Activated T-cell treated with anti-CD3 and anti-CD28 coated beads for 48 hours (primary cell): ENCODE measurements at regions not wholly inside any gene's neighbourhood (a gene's known extent, or its start where the extent isn't known, plus 50 kb on each side); places are given as distances from the start of the nearest gene placed in this dataset.

Experiments
- DNase-seq: peaks from one replicate; pipeline ENCODE4 v3.0.0-alpha.2; 2020; ENCODE audit warnings: low read depth

DNA sequence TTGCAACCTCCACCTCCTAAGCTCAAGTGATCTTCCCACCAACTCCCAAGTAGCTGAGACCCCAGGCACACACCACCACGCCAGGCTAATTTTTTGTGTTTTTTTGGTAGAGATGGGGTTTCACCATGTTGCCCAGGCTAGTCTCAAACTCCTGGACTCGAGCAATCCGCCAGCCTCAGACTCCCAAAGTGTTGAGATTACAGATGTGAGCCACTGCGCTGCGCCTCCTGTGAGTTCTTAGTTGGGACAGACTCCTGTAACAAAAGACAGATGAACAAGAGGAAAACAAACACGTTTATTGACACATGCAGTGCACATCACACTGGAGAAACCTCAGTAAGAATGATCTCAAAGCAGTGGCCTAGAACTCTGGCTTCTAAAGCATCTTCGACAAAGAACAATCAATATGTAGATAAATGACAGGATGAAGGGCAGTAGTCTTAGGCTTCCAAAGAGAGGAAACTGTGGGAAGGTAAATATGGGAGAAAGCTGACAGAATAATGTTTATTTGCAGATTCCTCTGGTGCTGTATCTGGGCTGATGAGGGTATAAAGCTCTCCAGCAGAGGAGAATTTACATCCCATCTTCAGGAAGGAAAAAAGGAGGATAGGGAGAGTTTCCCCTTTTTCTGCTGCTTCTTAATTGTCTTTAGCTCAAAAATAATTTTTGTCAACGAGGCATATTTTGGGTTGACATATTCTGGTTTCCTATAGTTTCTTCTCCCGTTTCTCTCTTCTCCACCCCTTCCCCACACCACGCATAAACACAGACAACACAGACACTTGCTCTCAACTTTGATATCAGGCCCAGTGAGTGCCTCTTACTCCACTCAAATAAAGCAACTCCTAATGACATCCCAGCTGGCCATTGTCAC is 84.7 kb upstream of the TNFAIP3 start:
- no peak for DNase-seq

DNA sequence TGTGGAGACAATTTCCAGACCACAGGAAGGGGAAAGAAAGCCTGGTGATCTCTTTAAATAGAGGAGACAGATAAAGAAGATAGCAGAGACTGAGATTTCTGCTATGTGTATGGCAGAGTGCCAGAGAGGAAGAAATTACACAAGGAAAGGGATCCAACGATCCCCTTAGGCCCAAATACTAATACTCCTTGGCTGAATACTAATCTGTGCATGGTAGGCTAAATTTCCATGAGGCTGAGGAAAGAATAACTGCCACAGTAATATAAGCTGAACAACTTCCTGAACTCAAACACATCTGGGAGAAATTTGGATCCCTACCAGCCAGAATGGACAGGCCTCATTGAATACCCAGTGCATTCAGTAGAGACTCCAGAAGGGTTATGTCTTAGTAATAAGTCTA is 83.3 kb upstream of the TNFAIP3 start:
- DNase-seq, result no peak

DNA sequence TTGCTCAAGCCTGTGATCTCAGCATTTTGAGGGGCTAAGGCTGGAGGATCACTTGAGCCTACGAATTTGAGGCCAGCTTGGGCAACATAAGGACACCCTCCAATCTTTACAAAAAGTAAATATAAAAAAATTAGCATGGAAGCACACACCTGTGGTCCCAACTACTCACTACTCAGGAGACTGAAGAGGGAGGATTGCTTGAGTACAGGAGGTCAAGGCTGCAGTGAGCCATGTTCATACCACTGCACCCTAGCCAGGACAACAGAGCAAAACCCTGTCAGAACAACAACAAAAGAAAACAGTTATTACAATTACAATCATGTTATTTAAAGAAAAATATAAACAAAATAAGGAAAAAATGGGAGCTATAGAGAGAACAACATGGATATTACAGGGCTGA is 82.5 kb upstream of the TNFAIP3 start:
- DNase-seq, result no peak

DNA sequence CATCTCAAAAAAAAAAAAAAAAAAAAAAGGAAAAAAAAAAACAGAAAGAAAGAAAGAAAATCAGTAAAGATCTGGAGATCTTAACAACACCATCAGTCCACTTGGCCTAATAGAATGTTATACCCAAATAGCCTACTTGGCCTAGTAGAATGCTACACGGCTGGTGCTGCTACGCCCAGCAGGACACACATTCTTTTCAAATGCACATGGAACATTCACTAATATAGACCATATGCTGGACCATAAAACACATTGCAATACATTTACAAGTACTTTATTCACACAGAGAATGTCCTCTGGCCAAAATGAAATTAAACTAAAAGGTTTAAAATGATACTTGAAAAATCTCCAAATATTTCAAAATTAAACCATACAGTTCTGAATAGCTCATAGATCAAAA is 80.0 kb upstream of the TNFAIP3 start:
- no peak for DNase-seq

DNA sequence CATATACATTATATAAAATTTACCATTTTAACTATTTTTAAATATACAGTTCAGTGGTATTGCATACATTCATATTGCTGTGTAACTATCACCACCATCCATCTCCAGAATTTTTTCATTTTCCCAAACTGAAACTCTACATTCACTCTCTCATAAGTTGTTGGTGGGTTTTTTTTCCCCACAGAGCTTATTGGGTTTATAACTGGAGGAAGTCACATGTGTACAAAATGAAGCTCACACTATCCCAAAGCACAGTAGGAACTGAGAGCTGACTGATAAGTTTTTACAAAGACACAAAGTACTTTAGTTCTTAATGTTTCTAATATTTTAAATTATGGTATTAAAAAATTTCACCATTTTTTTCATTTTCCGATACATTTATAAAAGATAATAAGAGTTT is 78.8 kb upstream of the TNFAIP3 start:
- DNase-seq, result no peak

DNA sequence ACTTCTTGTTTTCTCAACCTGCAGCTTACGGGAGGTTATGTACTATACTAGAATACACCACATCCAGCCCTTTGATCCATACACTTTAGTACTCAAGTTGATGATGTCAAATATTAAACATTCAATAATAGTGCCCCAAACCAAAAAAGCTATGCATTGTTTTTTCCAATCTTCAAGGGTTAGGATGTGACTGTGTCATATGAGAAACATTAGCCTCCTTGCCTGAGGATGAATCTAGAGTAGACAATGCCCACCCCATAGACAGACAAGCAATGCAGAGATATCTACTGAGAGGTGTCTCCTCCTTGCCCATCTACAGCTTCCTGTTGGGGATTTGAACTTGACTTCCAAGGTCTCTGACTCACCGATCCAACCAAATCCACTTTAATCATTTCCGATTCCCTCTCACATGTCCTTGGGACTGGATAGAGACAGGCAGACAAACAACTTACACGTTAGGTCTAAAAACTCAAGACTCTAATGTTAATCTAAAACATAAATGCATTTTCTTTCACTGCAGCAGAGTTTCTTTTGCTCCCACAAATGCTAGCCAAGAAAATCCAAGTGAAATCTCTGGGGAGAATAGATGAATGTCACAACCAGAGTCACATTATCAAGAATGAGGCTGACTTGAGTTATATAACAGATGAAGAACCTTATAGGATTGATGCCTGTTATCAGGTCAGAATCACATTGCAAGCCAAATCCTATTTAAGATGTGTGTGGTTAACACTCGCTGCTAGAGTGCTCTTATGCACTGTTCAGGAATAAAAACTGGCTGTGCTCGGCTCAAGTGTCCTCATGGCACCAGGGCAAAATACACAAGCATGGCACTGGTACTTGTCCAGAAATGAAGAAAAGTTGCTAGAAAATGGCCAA is 75.5 kb upstream of the TNFAIP3 start:
- no peak for DNase-seq

DNA sequence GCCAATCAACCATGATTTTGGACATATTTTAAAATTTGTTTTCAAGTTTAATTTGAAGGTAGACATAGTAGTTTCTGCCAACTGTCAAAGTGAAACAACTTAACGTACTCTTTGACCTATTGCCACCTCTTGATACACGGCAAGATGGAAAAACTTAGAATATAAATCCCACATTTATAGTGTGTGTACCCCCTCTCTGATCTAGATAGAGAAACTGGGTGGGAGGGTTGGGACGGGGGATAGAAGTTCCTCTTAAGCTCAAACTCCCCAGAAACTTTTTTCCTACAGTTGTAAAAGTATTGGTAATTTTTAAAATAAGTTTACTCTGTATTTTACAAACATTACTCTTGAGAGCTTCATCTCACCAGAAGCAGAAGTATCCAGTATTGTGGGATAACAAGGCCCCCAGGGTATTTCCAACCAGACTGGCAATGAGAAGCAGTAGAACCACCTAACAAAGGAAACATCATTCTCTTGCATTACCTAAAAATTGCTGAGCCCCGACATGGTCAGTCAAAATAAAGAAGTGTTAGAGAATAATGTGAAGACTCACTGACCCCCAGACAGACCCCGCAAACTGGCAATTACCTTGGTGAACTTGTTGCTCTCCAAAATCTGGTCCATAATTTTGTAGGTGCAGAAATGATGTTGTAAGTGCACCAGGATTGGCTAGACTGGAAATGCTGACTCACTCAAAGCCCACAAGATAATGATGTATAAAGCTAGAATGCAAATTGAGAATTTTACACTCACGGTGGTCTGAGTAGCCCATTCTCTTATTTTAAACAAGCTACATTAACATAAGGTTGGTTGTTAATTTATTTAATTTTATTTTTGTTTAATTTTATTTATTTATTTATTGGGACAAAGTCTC is 74.7 kb upstream of the TNFAIP3 start:
- DNase-seq, result no peak

DNA sequence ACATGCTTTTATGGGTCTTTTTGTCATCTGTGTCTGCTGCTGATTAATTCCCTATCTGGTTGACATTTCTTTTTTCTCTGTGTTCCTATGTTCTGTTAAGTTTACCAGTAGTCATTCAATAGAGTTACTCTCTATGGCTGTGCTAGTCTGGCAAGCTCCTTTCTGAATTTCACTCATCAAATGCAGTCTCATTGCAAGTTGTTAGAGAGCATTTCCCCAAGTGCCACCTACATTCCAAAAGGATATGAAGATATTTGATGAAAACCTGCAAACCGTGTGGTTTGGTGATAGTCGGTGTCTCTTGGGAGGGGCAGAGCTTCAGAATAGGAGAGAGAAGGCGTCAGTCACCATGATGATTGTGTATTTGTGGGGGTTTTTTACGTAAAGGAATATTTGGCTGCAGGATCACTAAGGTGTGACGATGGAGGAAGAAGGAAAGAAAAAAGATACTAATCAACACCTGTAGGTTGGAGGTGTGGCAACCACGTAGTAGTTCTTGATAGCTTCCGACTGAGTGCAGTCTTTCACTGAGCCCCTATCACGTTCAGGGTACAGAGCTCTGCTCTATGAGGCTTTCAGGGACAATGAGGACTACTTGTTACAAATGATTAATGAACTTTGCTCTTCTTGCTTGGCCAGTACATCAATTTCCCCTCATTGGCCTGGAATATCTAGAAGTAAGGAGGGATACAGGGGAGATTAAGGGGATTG is 73.1 kb upstream of the TNFAIP3 start:
- DNase-seq, result no peak

DNA sequence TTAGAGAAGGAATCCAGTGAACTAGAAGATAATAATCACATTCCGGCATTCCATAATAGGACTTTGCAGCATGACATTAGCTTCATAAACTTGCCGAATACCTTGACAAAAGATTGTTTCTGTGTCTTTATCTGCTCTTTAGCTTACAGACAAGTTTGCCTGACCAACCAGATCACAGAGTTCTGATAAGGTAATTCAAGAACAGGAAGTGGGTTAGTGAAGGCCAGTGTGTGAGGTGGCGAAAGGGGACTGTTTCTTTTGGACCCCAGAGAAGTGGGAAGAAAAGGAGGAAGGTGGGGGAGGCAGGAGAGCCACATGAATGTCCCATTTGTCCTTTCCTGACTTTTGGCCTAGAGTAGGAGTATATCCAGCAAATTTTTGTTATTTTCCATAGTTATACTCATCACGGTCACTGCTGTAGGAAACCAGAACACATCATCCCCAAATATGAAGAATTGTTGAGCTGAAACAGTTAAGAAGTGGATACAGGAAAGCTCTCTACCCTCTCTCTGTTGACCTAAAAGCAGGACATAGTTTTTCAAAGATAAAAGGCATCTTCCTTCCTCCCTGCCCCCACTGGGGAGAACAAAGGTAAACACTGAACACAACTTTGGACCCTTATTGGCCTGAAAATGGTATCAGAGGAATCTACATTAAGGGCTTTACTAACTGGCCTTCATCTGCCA is 72.4 kb upstream of the TNFAIP3 start:
- no peak for DNase-seq

DNA sequence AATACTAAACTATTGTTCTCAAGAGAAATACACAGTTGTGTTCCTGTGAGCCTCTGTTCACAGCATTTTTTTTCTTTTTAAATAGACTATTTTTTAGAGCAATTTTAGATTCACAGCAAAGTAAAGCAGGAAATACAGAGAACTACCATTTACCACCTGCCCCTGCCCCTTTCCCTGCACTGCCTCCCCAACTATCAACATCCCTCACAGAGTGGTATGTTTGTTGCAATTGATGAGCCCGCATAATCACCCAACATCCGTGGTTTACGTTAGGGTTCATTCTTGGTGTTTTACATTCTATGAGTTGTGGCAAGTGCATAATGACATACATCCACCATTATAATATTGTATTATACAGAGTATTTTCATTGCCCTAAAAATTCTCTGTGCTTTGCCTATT is 71.6 kb upstream of the TNFAIP3 start:
- no peak for DNase-seq

DNA sequence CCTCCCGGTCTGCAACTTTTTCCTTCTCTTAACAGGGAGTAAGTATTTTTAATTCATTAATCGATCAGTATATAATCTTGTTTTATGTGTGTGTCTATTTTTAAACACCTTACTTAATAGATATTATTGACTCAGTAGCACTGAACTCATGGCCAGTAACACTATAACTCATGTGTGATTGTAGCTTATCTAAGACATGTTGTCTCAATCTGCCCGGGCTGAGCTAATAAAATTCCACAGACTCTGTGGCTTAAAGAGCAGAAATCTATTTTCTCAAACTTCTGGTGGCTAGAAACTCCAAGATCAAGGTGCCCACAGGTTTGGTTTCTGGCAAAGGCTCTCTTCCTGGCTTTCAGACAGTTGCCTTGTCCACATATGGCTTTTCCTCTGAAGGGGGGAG is 68.8 kb upstream of the TNFAIP3 start:
- no peak for DNase-seq

DNA sequence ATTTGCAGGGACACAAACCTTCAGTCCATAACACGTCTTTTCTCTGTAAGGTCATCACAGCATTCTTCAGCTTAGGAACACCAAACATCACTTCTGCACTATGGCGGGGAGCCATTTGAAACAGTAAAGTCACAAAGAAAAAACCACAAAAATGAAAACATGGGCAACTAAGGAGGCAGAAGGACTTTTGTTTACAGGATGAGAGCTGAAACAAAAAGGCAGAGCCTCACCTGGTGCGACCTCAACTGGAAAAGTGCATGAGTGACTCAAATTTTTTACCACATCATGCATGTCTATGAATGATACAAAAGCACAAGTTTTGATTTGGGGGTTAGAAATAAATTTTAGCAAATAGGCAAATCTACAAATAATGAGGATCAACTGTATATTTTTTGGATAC is 68.2 kb upstream of the TNFAIP3 start:
- DNase-seq, result no peak

DNA sequence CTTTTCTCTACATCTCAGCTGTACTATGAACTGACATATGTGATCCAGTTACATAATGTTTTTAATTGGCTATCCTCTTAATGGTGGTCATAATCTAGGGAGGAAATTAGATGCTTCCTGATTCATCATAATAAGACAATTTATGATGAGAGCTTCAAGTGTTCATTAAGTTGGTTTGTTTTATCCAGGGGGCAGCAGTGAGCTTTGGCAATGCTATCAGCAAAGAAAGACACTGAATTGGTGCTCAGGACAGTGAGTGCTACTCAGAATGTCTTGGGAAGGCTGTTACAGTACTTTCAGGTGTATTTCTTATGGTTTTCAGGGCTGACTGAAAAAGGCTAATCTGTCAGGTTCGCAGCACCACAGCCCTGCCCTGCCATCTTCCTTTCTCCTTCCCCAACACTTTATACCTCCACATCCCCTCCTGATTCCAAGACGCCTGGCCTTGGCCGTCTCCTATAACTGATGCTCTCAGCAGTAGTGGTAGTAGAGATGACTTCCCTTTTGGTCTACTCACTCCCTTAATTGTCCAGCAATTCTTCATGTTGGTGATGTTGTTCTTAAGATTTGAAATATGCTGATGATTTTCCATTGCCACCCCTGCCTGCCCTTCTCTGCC is 67.0 kb upstream of the TNFAIP3 start:
- DNase-seq, result no peak

DNA sequence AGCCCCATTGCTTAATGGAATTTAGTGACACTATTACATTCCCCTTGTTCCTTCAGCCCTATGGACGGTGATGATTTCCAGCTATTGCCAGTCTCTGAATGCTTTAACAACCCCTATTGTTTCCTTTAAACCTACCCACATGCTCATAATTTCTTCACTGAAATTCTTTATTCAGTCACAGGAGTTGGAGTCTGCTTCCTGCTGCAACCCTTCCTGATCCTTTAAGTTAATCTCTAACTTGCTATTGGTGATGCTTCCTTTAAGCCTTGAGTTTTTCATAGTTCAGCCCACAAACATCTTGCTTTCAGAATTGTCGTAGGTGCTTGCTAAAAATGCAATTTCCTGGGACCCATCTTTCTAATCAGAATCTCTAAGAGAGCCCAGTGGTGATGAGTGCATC is 66.3 kb upstream of the TNFAIP3 start:
- DNase-seq, result no peak

DNA sequence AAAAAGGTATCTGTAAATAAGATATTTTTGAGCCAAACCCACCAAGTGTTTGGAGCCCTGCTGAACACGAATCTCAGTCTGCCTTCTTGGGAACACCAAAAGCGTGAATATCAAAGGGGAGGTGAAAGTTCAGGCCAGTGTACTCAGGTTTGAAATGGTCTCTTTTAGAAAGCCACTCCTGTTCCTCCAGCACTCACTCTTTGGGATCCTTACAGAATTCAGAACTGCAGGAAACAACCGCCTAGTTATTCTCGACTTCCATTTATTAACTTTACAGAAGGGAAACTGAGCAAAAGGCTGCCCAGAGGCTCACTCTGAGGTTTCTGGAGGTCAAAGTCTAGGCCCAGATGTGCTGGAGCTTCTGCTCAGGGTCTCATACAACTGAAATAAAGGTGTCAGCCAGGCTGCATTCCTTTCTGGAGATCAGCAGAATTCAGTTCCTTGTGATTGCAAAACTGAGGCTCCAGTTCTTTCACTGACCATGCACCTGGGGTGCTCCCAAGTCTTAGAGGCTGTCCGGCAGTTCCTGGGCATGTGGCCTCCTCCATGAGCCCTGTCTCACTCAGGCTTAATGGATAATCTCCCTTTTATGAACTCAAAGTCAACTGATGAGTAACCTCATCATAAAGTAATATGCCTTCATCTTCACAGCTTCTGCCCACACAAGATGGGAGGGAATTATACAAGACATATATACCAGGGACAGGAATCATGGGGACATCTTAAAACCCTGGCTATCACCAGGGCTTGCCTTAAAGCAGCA is 65.5 kb upstream of the TNFAIP3 start:
- DNase-seq, result no peak

DNA sequence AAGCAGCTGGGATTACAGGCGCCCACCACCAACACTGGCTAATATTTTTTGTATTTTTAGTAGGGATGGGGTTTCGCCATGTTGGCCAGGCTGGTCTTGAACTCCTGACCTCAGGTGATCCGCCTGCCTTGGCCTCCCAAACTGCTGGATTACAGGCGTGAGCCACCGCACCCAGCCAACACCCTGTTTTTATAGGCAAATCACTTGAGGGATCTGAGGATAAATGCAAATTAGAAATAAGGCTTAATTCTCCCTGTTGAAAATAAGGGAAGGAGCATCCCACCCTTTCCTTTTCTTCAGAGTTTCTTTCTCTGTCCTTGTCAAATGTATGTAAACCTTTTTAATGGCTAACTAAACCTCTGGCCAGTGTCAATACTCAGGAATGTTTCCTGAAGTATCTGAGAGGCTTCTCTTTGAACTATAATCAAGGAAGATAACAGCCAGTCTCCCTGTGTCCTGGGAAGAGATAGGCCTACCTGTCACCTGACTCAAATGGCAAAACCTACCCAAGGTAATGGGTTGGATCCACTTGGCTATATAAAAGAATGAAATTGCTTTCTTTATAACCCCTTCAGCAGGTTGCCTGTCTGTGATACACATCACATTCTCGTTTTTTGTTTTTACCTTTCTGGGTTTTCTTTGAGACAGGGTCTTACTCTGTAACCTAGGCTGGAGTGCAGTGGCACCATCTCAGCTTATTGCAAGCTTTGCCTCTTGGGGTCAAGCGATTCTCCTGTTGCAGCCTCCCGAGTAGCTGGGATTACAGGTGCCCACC is 64.5 kb upstream of the TNFAIP3 start:
- no peak for DNase-seq

DNA sequence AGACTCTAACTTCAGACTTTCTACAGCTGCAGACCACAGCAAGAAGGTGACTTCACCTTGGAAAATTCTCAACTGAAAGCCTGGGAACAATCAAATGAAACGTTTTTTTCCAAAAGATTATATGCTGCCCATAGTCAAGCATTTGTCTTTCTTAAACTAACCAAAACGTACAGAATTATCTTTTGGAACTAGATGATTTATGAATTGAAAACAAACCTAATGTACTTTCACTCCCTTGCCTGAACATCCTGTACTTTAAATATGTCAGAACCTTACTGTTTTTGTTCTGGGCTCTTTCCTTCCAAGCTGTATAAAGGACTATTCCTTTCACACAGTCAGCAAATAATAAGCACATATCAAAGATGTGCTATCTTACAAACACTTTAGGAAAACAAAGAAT is 62.4 kb upstream of the TNFAIP3 start:
- no peak for DNase-seq

DNA sequence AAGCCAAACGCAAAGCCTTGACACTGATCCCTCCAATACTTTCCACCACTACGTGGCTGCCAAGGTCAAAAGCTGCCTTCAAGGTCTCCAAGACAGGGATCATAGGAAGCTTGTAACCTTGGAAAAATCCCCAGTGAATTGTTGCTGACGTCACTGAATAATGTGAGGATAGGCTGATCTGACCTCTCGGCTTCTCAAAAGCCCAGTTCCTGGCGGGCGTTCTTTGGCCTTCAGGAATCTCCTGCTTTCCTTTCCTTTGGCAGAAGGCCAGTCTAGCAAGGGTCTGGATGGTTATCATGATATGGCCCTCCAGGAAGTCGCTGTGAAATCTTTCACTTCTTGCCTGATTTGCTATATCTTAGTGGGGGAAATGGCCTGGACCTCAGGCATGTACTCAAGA is 61.4 kb upstream of the TNFAIP3 start:
- DNase-seq, result no peak
